ENCODE measurements at regions not wholly inside any gene's neighbourhood (a gene's known extent, or its start where the extent isn't known, plus 50 kb on each side); places are given as distances from the start of the nearest gene placed in this dataset.

- H3K27me3 ChIP-seq (ENCODE audit: control insufficient read depth in 1 of 2, insufficient read depth in 2 of 2, low read length in 2 of 2), result no peaks in the 10 kb centered on the region
- H3K4me3 ChIP-seq (ENCODE audit: low read depth in 1 of 2, low read length in 2 of 2), result no peak overlapping the region
- 86 to 90% methylated on average over 3 of the region's 3 CpGs for WGBS, 2 donors
- no peaks in the 10 kb centered on the region for H3K9me3 ChIP-seq (ENCODE audit: control insufficient read depth in 2 of 2, insufficient read depth in 1 of 2, low read depth in 1 of 2, low read length in 1 of 2)
- H3K27ac ChIP-seq (ENCODE audit: low read depth in 2 of 2, low read length in 1 of 2), result no peak overlapping the region
- H3K36me3 ChIP-seq (ENCODE audit: control insufficient read depth in 2 of 2, insufficient read depth in 2 of 2, low read length in 1 of 2), result no peaks in the 10 kb centered on the region
- H3K4me1 ChIP-seq (ENCODE audit: control insufficient read depth in 2 of 2, insufficient read depth in 2 of 2, low read length in 1 of 2), result no peaks in the 10 kb centered on the region
These were observed 239.8 kb downstream of the PCDH7 start for GRCh38 chr4:30959781-30960485.

- H3K27ac ChIP-seq (ENCODE audit: low read depth in 2 of 2, low read length in 1 of 2), result no peak overlapping the region
- no peaks in the 10 kb centered on the region for H3K36me3 ChIP-seq (ENCODE audit: control insufficient read depth in 2 of 2, insufficient read depth in 2 of 2, low read length in 1 of 2)
- no peaks in the 10 kb centered on the region for H3K27me3 ChIP-seq (ENCODE audit: control insufficient read depth in 1 of 2, insufficient read depth in 2 of 2, low read length in 2 of 2)
- H3K4me1 ChIP-seq (ENCODE audit: control insufficient read depth in 2 of 2, insufficient read depth in 2 of 2, low read length in 1 of 2), result no peaks in the 10 kb centered on the region
- no peak overlapping the region for H3K4me3 ChIP-seq (ENCODE audit: low read depth in 1 of 2, low read length in 2 of 2)
- H3K9me3 ChIP-seq (ENCODE audit: control insufficient read depth in 2 of 2, insufficient read depth in 1 of 2, low read depth in 1 of 2, low read length in 1 of 2), result no peaks in the 10 kb centered on the region
These were observed 242.8 kb downstream of the PCDH7 start for GRCh38 chr4:30962939-30963338.

- Histone ChIP-seq H3K4me3 (ENCODE audit: low read depth in 1 of 2, low read length in 2 of 2) (no peak overlapping the region), H3K27ac (ENCODE audit: low read depth in 2 of 2, low read length in 1 of 2) (no peak overlapping the region), H3K4me1 (ENCODE audit: control insufficient read depth in 2 of 2, insufficient read depth in 2 of 2, low read length in 1 of 2) (no peaks in the 10 kb centered on the region), H3K9me3 (ENCODE audit: control insufficient read depth in 2 of 2, insufficient read depth in 1 of 2, low read depth in 1 of 2, low read length in 1 of 2) (no peaks in the 10 kb centered on the region), H3K36me3 (ENCODE audit: control insufficient read depth in 2 of 2, insufficient read depth in 2 of 2, low read length in 1 of 2) (no peaks in the 10 kb centered on the region), H3K27me3 (ENCODE audit: control insufficient read depth in 1 of 2, insufficient read depth in 2 of 2, low read length in 2 of 2) (no peaks in the 10 kb centered on the region)
- WGBS, 2 donors, result 56 to 70% methylated on average over 5 of the region's 5 CpGs
These were observed 248.8 kb downstream of the PCDH7 start for GRCh38 chr4:30968926-30969325.

- H3K4me1 ChIP-seq (ENCODE audit: control insufficient read depth in 2 of 2, insufficient read depth in 2 of 2, low read length in 1 of 2), result no peaks in the 10 kb centered on the region
- H3K27me3 ChIP-seq (ENCODE audit: control insufficient read depth in 1 of 2, insufficient read depth in 2 of 2, low read length in 2 of 2), result no peaks in the 10 kb centered on the region
- no peak overlapping the region for H3K4me3 ChIP-seq (ENCODE audit: low read depth in 1 of 2, low read length in 2 of 2)
- 87 to 88% methylated on average over 3 of the region's 3 CpGs for WGBS, 2 donors
- no peaks in the 10 kb centered on the region for H3K36me3 ChIP-seq (ENCODE audit: control insufficient read depth in 2 of 2, insufficient read depth in 2 of 2, low read length in 1 of 2)
- H3K9me3 ChIP-seq (ENCODE audit: control insufficient read depth in 2 of 2, insufficient read depth in 1 of 2, low read depth in 1 of 2, low read length in 1 of 2), result no peaks in the 10 kb centered on the region
- H3K27ac ChIP-seq (ENCODE audit: low read depth in 2 of 2, low read length in 1 of 2), result no peak overlapping the region
These were observed 252.4 kb downstream of the PCDH7 start for GRCh38 chr4:30972542-30972941.

- no peaks in the 10 kb centered on the region for H3K27me3 ChIP-seq (ENCODE audit: control insufficient read depth in 1 of 2, insufficient read depth in 2 of 2, low read length in 2 of 2)
- no peaks in the 10 kb centered on the region for H3K9me3 ChIP-seq (ENCODE audit: control insufficient read depth in 2 of 2, insufficient read depth in 1 of 2, low read depth in 1 of 2, low read length in 1 of 2)
- H3K27ac ChIP-seq (ENCODE audit: low read depth in 2 of 2, low read length in 1 of 2), result no peak overlapping the region
- H3K4me1 ChIP-seq (ENCODE audit: control insufficient read depth in 2 of 2, insufficient read depth in 2 of 2, low read length in 1 of 2), result no peaks in the 10 kb centered on the region
- no peak overlapping the region for H3K4me3 ChIP-seq (ENCODE audit: low read depth in 1 of 2, low read length in 2 of 2)
- H3K36me3 ChIP-seq (ENCODE audit: control insufficient read depth in 2 of 2, insufficient read depth in 2 of 2, low read length in 1 of 2), result no peaks in the 10 kb centered on the region
These were observed 253.8 kb downstream of the PCDH7 start for GRCh38 chr4:30973993-30974392.

- Histone ChIP-seq H3K36me3 (ENCODE audit: control insufficient read depth in 2 of 2, insufficient read depth in 2 of 2, low read length in 1 of 2) (no peaks in the 10 kb centered on the region), H3K4me1 (ENCODE audit: control insufficient read depth in 2 of 2, insufficient read depth in 2 of 2, low read length in 1 of 2) (no peaks in the 10 kb centered on the region), H3K4me3 (ENCODE audit: low read depth in 1 of 2, low read length in 2 of 2) (no peak overlapping the region), H3K27me3 (ENCODE audit: control insufficient read depth in 1 of 2, insufficient read depth in 2 of 2, low read length in 2 of 2) (no peaks in the 10 kb centered on the region), H3K9me3 (ENCODE audit: control insufficient read depth in 2 of 2, insufficient read depth in 1 of 2, low read depth in 1 of 2, low read length in 1 of 2) (no peaks in the 10 kb centered on the region), H3K27ac (ENCODE audit: low read depth in 2 of 2, low read length in 1 of 2) (no peak overlapping the region)
- WGBS, 2 donors, result 91% methylated on average over 2 of the region's 2 CpGs
These were observed 259.2 kb downstream of the PCDH7 start for GRCh38 chr4:30979402-30979801.

- Histone ChIP-seq H3K27ac (ENCODE audit: low read depth in 2 of 2, low read length in 1 of 2) (no peak overlapping the region), H3K36me3 (ENCODE audit: control insufficient read depth in 2 of 2, insufficient read depth in 2 of 2, low read length in 1 of 2) (no peaks in the 10 kb centered on the region), H3K4me1 (ENCODE audit: control insufficient read depth in 2 of 2, insufficient read depth in 2 of 2, low read length in 1 of 2) (no peaks in the 10 kb centered on the region), H3K9me3 (ENCODE audit: control insufficient read depth in 2 of 2, insufficient read depth in 1 of 2, low read depth in 1 of 2, low read length in 1 of 2) (no peaks in the 10 kb centered on the region), H3K27me3 (ENCODE audit: control insufficient read depth in 1 of 2, insufficient read depth in 2 of 2, low read length in 2 of 2) (no peaks in the 10 kb centered on the region), H3K4me3 (ENCODE audit: low read depth in 1 of 2, low read length in 2 of 2) (no peak overlapping the region)
- WGBS, 2 donors, result 96 to 98% methylated on average over 1 of the region's 1 CpG
These were observed 269.3 kb downstream of the PCDH7 start for GRCh38 chr4:30989508-30989907.

- Histone ChIP-seq H3K9me3 (ENCODE audit: control insufficient read depth in 2 of 2, insufficient read depth in 1 of 2, low read depth in 1 of 2, low read length in 1 of 2) (no peaks in the 10 kb centered on the region), H3K4me1 (ENCODE audit: control insufficient read depth in 2 of 2, insufficient read depth in 2 of 2, low read length in 1 of 2) (no peaks in the 10 kb centered on the region), H3K27ac (ENCODE audit: low read depth in 2 of 2, low read length in 1 of 2) (no peak overlapping the region), H3K36me3 (ENCODE audit: control insufficient read depth in 2 of 2, insufficient read depth in 2 of 2, low read length in 1 of 2) (no peaks in the 10 kb centered on the region), H3K27me3 (ENCODE audit: control insufficient read depth in 1 of 2, insufficient read depth in 2 of 2, low read length in 2 of 2) (no peaks in the 10 kb centered on the region), H3K4me3 (ENCODE audit: low read depth in 1 of 2, low read length in 2 of 2) (no peak overlapping the region)
- WGBS, 2 donors, result 82 to 88% methylated on average over 2 of the region's 2 CpGs
These were observed 276.7 kb downstream of the PCDH7 start for GRCh38 chr4:30996841-30997240.

GRCh38 chr4:31005037-31005436 lies 284.9 kb downstream of the PCDH7 start:
- H3K4me1 ChIP-seq (ENCODE audit: control insufficient read depth in 2 of 2, insufficient read depth in 2 of 2, low read length in 1 of 2), result no peaks in the 10 kb centered on the region
- no peaks in the 10 kb centered on the region for H3K9me3 ChIP-seq (ENCODE audit: control insufficient read depth in 2 of 2, insufficient read depth in 1 of 2, low read depth in 1 of 2, low read length in 1 of 2)
- 81 to 84% methylated on average over 5 of the region's 5 CpGs for WGBS, 2 donors
- H3K36me3 ChIP-seq (ENCODE audit: control insufficient read depth in 2 of 2, insufficient read depth in 2 of 2, low read length in 1 of 2), result no peaks in the 10 kb centered on the region
- no peak overlapping the region for H3K27ac ChIP-seq (ENCODE audit: low read depth in 2 of 2, low read length in 1 of 2)
- no peaks in the 10 kb centered on the region for H3K27me3 ChIP-seq (ENCODE audit: control insufficient read depth in 1 of 2, insufficient read depth in 2 of 2, low read length in 2 of 2)
- H3K4me3 ChIP-seq (ENCODE audit: low read depth in 1 of 2, low read length in 2 of 2), result no peak overlapping the region

GRCh38 chr4:31007858-31008257 lies 287.7 kb downstream of the PCDH7 start:
- Histone ChIP-seq H3K4me1 (ENCODE audit: control insufficient read depth in 2 of 2, insufficient read depth in 2 of 2, low read length in 1 of 2) (no peaks in the 10 kb centered on the region), H3K9me3 (ENCODE audit: control insufficient read depth in 2 of 2, insufficient read depth in 1 of 2, low read depth in 1 of 2, low read length in 1 of 2) (no peaks in the 10 kb centered on the region), H3K27ac (ENCODE audit: low read depth in 2 of 2, low read length in 1 of 2) (no peak overlapping the region), H3K36me3 (ENCODE audit: control insufficient read depth in 2 of 2, insufficient read depth in 2 of 2, low read length in 1 of 2) (no peaks in the 10 kb centered on the region), H3K4me3 (ENCODE audit: low read depth in 1 of 2, low read length in 2 of 2) (no peak overlapping the region), H3K27me3 (ENCODE audit: control insufficient read depth in 1 of 2, insufficient read depth in 2 of 2, low read length in 2 of 2) (no peaks in the 10 kb centered on the region)
- WGBS, 2 donors, result 54 to 57% methylated on average over 2 of the region's 2 CpGs

Measured in esophagus (tissue), 2 donors.